Astrocyte (in vitro differentiated cells and primary cell): ENCODE measurements at regions not wholly inside any gene's neighbourhood (a gene's known extent, or its start where the extent isn't known, plus 50 kb on each side); places are given as distances from the start of the nearest gene placed in this dataset.

Experiments used
- EZH2 ChIP-seq: IDR thresholded peaks from 2 replicates; pipeline ENCODE4 v1.6.1; 2012; ENCODE audit warnings: mild to moderate bottlenecking, low read length, inconsistent platforms; ENCODE audit not compliant: insufficient read depth
- TF ChIP-seq, protein P1 (sequence below): IDR thresholded peaks from 2 replicates; pipeline ENCODE4 v1.5.1; 2011; ENCODE audit warnings: low read depth, mild to moderate bottlenecking, inconsistent platforms, low read length, moderate library complexity; ENCODE audit not compliant: insufficient read depth

DNA sequence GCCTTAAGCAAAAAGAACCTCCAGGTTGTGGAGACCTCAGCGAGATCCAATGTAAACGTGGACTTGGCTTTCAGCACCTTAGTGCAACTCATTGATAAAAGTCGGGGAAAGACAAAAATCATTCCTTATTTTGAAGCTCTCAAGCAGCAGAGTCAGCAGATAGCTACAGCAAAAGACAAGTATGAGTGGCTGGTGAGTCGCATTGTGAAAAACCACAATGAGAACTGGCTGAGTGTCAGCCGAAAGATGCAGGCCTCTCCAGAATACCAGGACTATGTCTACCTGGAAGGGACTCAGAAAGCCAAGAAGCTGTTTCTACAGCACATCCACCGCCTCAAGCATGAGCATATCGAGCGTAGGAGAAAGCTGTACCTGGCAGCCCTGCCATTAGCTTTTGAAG is 58.5 kb downstream of the ARHGAP35 start:
- TF ChIP-seq, protein P1, sequence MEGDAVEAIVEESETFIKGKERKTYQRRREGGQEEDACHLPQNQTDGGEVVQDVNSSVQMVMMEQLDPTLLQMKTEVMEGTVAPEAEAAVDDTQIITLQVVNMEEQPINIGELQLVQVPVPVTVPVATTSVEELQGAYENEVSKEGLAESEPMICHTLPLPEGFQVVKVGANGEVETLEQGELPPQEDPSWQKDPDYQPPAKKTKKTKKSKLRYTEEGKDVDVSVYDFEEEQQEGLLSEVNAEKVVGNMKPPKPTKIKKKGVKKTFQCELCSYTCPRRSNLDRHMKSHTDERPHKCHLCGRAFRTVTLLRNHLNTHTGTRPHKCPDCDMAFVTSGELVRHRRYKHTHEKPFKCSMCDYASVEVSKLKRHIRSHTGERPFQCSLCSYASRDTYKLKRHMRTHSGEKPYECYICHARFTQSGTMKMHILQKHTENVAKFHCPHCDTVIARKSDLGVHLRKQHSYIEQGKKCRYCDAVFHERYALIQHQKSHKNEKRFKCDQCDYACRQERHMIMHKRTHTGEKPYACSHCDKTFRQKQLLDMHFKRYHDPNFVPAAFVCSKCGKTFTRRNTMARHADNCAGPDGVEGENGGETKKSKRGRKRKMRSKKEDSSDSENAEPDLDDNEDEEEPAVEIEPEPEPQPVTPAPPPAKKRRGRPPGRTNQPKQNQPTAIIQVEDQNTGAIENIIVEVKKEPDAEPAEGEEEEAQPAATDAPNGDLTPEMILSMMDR = no peak
- TF ChIP-seq EZH2 = no peak
